HG02973 (cell line): ENCODE measurements at regions not wholly inside any gene's neighbourhood (a gene's known extent, or its start where the extent isn't known, plus 50 kb on each side); places are given as distances from the start of the nearest gene placed in this dataset.

ENCODE experiments used
- ATAC-seq: cut with Tn5 transposase; IDR thresholded peaks from one replicate; pipeline ENCODE4 v1.9.1; 2021; ENCODE audit warnings: moderate library complexity; ENCODE audit not compliant: unreplicated experiment

DNA sequence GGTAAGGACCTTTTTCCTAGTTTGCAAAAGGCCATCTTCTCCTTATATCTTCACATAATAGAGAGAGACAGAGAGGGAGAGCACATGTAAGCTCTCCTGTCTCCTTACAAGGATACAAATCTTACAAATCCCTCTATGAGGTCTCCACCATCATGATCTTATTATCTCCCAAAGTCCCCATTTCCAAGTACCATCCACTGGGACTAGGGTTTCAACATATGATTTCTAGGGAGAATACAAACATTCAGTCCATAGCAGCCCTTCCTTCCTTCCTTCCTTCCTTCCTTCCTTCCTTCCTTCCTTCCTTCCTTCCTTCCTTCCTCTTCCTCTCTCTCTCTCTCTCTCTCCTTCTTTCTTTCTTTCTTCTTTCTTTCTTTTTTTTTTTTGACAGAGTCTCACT, 1132.9 kb upstream of the WWC1 start:
- no peak for ATAC-seq

DNA sequence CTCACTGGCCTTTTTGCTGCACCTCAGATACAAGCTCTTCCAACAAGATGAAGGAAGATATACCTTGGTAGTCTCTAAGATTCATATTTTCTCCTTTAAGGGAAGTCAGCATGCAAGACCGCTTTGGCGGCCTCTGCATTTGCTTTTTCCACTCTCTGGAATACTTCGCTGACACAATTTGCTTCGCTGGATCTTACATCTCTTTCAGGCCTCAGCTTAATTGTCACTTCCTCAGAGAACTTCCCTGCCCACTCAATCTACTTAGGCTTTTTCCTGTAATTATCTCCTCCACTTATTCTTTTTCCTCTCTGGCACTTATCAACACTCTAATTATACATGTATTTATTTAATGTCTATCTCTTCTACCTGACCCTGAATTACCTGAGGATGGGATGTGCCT, 1131.1 kb upstream of the WWC1 start:
- no peak for ATAC-seq

DNA sequence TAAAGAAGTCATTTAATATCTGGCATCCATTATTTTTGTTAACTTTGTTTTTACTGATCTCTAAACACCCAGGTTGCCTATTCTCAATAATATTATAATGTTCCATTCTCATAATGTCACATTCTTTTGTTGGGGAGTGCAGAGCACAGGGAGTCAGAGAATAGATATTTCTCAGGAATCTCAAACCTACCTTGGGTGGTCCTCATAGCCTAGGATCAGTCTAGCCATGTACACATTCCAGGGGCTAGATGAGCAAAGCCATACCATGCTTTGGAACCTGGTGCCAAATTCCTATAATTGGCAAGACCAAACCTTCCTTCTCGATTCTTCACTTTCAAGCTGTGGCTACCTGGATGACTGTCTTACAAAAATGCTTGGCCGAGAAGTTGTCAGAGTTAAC, 1124.7 kb upstream of the WWC1 start:
- ATAC-seq: no peak

DNA sequence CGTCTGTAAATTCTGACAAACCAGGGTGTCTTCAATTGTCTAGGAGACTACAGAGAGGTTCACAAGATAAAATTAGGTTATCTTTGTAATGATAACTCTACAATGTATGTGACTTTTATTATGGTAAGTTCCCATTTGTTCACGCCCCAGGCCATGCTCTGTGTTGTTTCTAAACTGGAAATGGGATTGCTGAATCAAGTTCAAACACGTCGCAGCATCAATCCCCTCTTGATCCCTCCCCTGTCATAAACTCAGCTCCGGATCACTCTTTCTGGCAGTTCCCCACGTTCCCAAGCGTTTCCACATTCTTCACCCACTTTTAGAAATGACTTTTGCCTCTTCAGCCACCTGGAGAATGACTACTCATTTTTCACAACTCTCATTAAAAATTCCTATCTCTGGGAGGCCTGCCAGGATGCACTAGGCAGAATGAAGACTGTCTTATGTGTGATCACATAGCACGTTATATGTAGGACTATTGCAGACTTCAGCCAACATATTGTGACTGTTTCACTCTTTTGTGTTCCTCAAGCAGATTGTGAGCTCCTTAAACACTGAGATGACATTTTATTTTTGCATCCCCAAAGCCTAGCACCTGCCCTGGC, 1124.2 kb upstream of the WWC1 start:
- ATAC-seq: no peak

DNA sequence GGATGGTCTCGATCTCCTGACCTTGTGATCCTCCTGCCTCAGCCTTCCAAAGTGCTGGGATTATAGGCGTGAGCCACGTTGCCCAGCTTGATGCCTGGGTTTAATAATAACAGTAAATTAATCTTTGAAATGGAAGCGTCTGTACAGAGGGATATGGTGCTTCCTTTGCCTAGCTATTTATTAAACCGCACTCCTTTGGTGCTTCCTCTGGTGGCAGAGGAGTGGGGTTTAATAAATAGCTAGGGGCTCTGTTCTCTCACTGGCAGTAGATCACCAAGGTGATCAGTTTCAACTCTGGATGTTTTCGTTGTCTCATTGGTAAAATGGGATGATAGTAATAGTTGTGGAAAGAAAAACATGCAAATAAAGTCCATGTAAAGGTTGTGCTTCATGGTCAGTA, 1122.5 kb upstream of the WWC1 start:
- ATAC-seq: no peak

DNA sequence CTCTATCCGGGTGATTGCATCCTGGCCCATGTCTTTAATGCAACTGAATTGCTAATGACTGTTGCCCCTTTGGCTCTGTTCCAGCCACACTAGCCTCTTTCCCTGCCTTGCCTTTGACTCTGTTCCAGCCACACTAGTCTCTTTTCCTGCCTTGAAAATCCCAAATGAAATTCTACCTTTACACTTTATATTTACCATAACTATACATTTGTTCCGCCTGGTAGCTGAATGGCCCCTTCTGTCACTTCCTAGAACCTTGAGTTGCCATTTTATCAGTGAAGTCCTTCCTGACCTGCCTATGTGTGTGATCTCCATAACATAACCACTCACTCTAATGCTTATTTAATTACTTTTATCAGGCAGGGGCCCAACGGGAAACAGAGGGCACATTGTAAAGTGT, 1120.4 kb upstream of the WWC1 start:
- no peak for ATAC-seq

DNA sequence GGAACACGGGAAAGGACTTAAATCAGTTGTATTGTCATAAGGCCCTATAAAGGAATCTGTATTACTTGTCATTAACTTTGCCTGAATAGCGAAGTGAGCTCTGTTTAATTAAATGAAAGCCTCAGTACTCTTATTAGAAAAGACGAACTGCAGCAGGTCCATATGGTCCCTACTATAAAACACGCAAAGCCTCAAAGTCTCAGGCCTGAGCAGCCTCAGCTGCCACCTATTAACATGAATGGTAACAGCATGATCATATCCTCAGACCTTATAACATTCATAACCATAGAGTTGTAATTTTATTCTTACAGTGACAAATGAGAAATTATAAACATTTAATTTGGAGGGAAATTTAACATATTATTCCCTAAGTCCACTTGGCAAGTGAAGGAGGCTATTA, 1113.7 kb upstream of the WWC1 start:
- ATAC-seq: no peak

DNA sequence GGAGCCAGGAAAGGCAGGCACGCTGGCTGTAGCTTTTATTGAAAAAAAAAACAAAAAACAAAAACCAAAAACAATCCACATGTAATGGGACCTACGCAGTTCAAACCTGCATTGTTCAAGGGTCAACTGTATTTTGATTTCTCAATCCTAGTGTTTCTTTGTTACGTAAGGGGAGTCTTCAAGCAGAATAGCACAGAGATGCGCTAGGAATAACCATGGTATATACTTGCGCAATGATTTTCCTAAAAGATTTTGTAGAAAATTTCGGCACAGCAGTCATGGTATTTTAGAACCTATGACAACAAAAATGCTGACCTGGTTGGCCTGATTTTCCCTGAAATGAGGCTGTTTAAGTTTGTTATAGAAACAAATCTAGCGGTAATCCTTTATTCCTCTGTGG, 1110.5 kb upstream of the WWC1 start:
- no peak for ATAC-seq

DNA sequence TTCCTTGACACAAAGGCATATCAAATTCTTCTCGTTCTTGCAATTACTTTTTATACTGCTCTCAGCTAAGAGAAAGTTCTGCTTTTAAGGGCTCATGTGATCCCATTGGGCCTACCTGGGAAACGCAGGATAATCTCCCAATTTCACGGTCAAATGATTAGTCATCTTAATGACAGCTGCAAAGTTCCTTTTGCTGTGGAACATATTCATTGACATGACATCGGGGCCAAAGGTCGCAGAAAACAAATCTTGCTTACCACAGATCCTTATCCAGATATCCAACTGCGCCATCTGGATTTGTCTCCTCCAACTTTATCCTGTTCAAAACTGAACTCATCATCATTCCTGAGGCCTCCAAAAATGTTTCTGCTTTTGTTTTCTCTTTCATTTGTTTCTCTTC, 1085.6 kb upstream of the WWC1 start:
- no peak for ATAC-seq

DNA sequence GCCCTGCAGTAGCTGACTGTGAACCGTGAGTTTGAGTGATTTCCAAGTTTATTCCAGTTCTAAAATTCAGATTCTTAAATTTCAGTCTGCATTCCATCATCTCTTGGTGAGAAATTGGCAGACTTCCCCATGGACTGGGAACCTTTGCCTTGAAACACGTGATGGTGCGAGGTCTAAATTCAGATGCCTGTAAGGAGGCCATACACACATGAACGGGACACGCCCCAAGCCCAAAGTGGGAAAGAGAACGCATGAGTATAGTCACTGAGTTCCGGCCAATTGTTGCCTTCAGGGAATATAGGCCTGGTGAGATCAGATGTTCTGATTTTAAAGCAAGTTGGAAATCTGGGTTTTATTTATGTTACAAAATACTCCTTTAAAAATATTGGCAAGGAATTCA, 1084.4 kb upstream of the WWC1 start:
- ATAC-seq: no peak

DNA sequence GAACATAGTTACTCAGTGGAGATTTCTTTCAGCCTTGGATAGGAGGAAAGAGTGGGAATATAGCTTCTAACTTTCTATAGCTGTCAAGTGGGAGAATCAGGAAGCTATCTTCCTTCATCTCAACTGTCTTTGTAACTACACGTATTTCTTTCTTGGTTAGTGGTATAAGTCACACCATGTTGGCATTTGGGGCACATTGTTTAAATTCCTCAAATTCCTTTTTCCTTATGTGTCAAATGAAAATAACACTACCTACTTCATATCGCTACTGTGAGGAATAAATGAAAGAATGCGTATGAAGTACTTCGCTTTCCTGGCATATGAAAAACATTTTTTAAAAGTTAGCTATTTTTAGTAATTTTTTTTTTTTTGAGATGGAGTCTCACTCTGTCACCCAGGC, 1082.5 kb upstream of the WWC1 start:
- no peak for ATAC-seq

DNA sequence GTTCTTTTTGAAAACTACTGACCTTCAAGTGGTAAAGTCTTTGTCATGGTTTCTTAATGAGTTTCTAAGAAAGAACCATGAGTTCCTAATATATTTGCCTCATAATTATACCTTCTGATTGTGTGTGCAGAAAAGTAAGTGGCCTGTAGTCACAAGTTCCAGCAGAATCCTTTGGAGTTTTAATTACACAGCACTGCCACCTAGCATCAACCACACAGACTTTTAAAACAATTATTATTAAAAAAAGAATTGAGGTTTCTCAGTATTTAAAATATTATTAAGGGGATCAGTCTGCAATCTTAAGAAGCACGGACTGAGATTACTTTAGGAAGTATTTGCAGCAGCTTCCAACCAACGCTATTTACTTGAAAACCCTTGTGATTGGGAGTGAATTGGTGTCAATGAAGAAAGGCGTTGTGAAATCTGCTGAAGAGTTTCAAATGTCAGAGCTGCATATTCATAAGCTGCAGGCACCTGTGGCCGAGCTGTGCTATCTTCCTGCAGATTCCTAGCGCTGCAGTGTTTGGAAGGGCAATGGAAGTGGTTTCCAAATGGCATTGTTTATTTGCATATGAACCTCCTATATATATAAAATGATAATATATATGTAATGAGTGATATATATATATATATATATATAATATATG, 1074.2 kb upstream of the WWC1 start:
- ATAC-seq: no peak

DNA sequence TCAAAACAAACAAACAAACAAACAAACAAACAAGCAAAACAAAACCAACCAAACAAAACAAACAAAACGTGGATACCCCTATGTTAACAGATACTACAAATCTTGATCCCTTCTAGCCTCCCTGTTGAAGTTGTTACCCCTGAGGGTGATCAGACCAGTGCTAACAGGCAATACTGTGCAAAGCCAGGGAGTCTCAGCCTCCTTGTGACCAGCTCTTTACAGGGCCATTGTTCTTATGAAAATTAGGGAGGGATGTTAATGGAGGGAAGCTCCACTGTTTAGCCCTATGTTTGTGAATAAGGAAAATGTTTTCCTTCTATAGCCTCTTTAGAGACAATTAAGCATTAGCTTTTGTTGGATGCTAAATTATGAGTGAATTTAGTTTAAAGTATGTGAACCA, 1072.1 kb upstream of the WWC1 start:
- ATAC-seq: no peak

DNA sequence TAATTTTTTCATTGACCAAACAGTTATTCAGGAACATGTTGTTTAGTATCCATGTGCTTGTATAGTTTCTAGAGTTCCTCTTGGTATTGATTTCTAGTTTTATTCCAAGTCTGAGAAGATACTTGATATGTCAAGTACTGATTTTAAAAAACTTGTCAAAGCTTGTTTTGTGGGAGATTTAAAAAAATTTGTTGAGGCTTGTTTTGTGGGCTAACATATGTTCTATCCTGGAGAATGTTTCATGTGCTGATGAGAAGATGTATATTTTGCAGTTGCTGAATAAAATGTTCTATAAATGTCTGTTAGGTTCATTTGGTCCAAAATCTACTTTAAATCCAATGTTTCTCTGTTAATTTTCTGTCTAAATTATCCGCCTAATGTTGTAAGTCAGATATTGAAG, 1065.1 kb upstream of the WWC1 start:
- no peak for ATAC-seq

DNA sequence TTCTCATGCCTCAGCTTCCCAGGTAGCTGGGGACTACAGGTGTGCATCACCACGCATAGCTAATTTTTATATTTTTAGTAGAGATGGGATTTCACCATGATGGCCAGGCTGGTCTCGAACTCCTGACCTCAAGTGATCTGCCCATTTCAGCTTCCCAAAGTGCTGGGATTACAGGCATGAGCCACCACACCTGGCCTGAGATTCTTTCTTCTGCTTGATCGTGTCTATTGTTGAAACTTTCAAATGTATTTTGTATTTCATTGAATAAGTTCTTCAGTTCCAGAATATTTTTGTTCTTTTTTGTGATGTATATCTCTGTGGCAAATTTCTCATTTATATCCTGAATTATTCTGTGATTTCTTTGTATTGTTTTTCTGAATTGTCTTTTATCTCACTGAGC, 1063.3 kb upstream of the WWC1 start:
- ATAC-seq: no peak

DNA sequence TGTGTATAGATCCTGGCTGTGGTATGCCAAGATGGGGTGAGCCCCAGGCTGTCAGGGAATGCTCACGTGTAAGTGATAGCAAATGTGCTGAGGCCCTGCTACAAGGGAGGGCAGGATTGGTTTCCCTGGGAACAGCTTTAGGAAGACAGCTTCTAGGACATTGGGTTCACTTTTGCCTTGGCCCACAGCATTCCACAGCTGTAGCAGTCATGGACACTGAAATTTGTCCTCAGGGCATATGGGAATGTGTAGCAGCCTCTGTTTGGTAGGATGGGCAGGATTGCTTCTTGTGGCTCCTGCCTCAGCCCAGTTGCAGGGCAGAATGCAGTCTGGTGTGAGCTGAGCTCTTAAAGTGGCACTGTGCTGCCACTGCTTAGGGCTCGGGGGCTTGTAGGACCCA, 1061.7 kb upstream of the WWC1 start:
- ATAC-seq: no peak

DNA sequence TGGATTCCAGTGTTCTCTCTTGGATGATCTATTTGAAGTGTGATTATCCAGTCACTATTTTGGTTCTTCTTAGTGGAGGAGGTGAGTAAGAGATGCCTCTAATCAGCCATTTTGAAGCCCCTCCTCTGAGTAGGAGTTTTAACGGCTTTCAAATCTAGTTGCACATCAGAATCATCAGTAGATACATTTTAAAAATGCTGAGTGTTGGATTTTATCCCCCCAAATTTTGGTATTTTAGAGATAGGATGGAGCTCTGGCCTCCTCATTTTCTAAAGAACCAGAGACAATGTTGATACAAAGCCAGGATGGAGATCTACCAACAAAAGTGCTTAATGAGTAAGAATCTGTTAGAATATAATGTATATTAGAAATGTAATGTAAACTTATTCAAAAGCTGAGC, 1061.0 kb upstream of the WWC1 start:
- ATAC-seq: no peak

DNA sequence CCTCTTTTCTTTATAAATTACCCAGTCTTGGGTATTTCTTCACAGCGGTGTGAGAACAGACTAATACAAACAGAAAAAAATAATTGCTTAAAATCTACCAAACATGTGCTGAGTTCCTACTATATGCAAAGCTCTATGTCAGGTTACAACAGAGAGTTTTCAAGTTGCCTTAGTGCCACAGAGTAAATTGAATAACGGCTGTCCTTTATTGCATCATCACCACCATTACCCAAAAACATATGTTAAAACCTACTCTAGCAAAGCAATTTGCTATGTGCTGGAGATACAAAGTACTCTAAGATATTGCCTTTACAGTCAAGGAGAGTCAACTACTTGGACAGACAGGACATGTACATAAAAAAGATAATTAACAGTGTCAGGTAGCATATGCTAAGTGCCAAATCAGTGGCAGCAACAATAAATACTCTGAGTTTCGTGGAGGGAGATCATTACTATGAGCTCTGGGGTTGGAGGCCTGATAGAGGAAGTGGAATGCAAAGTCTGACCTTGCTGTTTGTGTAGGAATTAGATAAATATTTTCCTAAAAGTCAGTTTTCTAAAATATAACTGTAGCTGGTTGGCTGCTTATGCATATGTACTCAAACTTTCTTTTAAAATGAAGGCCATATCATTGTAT, 1058.7 kb upstream of the WWC1 start:
- ATAC-seq: no peak

DNA sequence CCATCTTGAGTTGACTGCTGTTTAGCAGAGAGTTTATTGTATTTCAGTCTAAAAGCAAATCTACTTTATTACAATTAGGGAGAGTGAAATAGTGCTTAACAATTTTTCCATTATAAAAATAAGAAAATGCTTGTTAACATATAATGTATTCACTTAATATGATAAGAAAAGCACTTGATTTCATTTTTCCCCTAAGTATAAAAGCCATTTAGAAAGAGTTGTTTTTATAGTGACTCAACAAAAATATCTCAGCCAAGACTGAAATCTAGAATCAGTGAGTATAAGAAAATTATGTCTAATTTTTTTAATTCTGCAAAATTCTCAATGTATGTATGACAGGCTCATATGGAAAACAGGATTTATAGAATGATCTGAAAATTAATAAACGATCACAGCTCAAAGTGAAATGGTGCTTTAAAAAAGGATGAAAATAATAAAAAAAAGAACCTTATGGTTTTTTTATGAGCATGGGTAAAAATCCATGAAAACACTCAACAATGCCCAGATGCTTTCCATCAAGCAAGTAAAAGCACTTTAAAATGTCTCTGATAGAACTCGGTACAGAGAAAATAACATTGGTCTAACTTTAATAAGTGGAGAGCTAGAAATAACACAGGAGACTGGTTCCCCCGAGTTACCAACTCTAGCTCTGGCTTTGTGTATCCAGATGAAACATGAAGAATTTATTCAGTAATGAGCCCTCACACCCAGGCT, 1057.8 kb upstream of the WWC1 start:
- ATAC-seq: no peak

DNA sequence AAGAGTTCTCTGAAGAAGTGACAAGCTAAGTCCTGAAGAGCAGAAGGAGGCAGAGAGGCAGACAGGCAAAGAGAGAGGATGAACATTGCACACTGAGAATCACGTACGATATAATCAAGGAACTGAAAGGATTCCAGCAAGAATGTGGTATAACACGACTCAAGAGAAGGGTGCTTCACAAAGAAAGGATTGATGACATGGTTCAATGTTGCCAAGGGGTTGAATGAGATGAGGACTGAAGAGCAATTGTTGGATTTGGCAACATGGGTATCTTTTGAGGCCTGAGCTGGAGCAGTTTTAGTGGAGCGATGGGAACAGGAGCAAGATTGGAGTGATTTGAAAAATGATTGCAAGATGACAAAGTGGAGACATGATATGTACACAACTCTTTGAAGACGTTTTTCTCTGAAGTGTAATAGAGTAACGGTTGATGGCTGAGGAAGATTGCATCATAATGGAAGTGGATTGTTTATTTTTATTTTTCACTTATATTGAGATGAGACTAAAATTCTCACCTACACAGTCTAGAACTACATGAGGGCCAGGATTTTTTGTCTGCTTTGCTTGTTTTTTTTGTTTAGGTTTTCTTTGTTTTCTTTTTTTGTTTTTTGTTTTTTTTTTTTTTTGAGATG, 1049.9 kb upstream of the WWC1 start:
- ATAC-seq: no peak

DNA sequence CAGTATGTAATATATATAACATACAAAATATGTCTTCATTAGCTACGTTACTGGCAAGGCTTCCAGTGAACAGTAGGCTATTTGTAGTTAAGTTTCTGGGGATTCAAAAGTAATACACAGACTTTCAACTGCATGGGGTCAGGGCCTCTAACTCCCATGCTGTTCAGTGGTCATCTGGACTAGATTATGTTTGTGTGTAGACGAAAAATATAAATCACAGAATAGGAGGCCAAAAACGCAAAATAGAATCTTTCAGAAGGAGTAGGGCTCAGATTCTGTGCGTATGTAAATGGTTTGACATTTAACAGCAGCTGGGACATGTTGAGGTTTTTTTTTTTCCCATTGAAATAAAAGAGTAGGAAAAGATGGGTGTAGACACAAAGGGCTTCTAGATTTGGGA, 1048.7 kb upstream of the WWC1 start:
- ATAC-seq: no peak

DNA sequence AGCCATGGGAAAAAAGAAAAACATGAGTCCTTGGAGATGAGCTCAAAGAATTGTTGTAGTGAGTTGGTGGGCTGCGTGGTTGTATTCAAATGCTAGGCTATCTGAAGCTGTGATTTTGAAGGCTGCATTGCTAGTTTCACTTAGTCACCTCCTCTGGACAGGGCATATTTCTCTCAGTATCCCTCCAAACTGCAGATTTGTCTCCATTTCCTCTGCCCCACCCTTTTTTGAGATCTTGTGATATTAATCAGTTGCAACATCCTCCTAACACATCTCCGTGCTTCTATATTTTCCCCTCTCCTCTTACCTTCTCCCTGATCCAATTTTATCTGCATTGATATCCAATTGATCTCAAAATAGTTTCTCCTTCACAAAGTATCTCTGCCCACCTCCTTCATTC, 1048.0 kb upstream of the WWC1 start:
- ATAC-seq: no peak
